ENCODE measurements at regions not wholly inside any gene's neighbourhood (a gene's known extent, or its start where the extent isn't known, plus 50 kb on each side); places are given as distances from the start of the nearest gene placed in this dataset.

DNA sequence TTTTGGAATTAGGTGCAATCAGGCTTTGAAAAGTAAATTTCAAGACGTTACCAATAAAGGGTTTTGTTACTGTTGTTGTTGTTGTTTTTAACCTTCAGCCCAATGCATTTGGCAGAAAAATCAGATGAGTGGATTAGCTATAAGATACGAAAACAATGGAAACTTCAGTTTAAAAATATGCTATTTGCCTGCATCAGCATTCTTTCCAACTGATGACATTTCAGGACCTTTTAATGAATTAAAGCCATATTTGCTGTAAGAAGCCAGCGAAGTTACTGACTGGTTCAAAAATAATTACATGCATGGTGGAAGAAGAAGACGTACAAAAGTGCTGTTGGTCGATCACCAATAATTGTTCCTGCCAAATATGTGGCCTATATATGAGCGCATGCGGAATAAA lies 639.3 kb upstream of the SOX11 start:
- Histone ChIP-seq H3K79me2 (ENCODE audit: insufficient read depth) (no peaks in the 10 kb centered on the region), H3K9me3 (ENCODE audit: low read depth) (no peaks in the 10 kb centered on the region), H3K27ac (no peak overlapping the region), H3F3A (ENCODE audit: insufficient read depth) (no peaks in the 10 kb centered on the region), H3K4me1 (ENCODE audit: insufficient read depth) (no peaks in the 10 kb centered on the region), H3K9ac (no peak overlapping the region), H3K36me3 (ENCODE audit: low read depth) (no peaks in the 10 kb centered on the region), H4K20me1 (ENCODE audit: insufficient read depth) (no peaks in the 10 kb centered on the region), H3K9me2 (ENCODE audit: insufficient read depth) (no peaks in the 10 kb centered on the region), H3K27me3 (replicated peaks; ENCODE audit: insufficient read depth) (no peaks in the 10 kb centered on the region), H3K4me3 (no peak overlapping the region), H3K4me2 (ENCODE audit: unreplicated experiment) (no peak overlapping the region), H2AFZ (no peak overlapping the region)
- DNase-seq = no peak
- WGBS, 2 experiments (ENCODE audit: low coverage in 1 of 2, low lambda C conversion rate in 2 of 2, missing lambda C conversion rate in 2 of 2) = 18 to 22% methylated on average over 7 of the region's 7 CpGs
- in situ Hi-C loops (cut with MboI) = no loop called here
- TF ChIP-seq EZH2 (IDR thresholded peaks at IDR 0.05; ENCODE audit: insufficient read depth, poor library complexity, severe bottlenecking) = no peak
- no peak for TF ChIP-seq EZH2phosphoT487 (IDR thresholded peaks at IDR 0.05; ENCODE audit: insufficient read depth, low read depth)

DNA sequence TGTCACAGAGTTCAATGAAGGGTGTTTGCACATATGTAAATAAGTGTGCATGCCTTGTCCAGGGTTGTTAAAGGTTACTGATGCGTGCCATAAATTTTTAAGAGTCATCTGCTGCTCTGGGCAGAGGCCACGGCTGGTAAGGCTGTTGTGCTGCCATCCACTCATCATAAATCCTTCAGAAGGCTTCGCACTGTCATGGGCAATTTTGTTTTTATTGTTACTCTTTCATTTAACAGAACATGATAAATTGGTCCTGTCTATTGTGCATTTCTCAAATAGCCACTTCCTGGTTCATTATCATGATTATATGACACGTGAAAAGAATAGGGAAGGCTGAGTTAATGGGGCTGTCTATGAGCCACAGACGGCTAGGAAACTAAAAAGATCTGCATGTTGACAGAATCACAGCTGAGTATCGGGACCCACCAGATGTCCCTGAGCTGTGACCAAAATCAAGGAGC lies 634.3 kb upstream of the SOX11 start:
- H3K27me3 ChIP-seq (replicated peaks; ENCODE audit: insufficient read depth) = no peaks in the 10 kb centered on the region
- no peaks in the 10 kb centered on the region for H3K79me2 ChIP-seq (ENCODE audit: insufficient read depth)
- H3K4me1 ChIP-seq (ENCODE audit: insufficient read depth) = no peaks in the 10 kb centered on the region
- H3K9ac ChIP-seq = no peak overlapping the region
- H3K9me2 ChIP-seq (ENCODE audit: insufficient read depth) = no peaks in the 10 kb centered on the region
- 10% methylated on average over 6 of the region's 6 CpGs for WGBS, 2 experiments (ENCODE audit: low coverage in 1 of 2, low lambda C conversion rate in 2 of 2, missing lambda C conversion rate in 2 of 2)
- no peak overlapping the region for H3K4me3 ChIP-seq
- in situ Hi-C loops (cut with MboI) = no loop called here
- DNase-seq = no peak
- no peaks in the 10 kb centered on the region for H4K20me1 ChIP-seq (ENCODE audit: insufficient read depth)
- TF ChIP-seq EZH2 (IDR thresholded peaks at IDR 0.05; ENCODE audit: insufficient read depth, poor library complexity, severe bottlenecking) (no peak), EZH2phosphoT487 (IDR thresholded peaks at IDR 0.05; ENCODE audit: insufficient read depth, low read depth) (no peak)
- no peak overlapping the region for H2AFZ ChIP-seq
- H3K9me3 ChIP-seq (ENCODE audit: low read depth) = no peaks in the 10 kb centered on the region
- no peaks in the 10 kb centered on the region for H3K36me3 ChIP-seq (ENCODE audit: low read depth)
- no peak overlapping the region for H3K4me2 ChIP-seq (ENCODE audit: unreplicated experiment)
- no peaks in the 10 kb centered on the region for H3F3A ChIP-seq (ENCODE audit: insufficient read depth)
- H3K27ac ChIP-seq = no peak overlapping the region

DNA sequence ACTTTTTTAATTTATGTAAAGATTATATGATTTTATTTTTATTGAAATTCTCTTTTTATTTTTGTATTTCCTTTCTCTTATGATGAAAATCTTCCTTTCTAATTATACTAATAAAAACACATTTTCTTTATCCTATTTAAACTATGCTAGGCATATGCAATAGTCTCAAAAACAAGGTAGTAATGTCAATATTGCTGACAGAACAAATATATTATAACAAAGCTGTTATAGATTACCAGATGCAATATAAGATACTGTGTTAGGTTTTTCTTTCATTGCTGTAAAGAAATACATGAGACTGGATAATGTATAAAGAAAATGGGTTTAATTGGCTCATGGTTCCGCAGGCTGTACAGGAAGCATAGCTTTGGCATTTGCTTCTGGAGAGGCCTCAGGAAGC lies 631.2 kb upstream of the SOX11 start:
- Histone ChIP-seq H3K4me3 (no peak overlapping the region), H3K9me2 (ENCODE audit: insufficient read depth) (no peaks in the 10 kb centered on the region), H3K79me2 (ENCODE audit: insufficient read depth) (no peaks in the 10 kb centered on the region), H4K20me1 (ENCODE audit: insufficient read depth) (no peaks in the 10 kb centered on the region), H3K9ac (no peak overlapping the region), H3K27me3 (replicated peaks; ENCODE audit: insufficient read depth) (no peaks in the 10 kb centered on the region), H3K4me1 (ENCODE audit: insufficient read depth) (no peaks in the 10 kb centered on the region), H2AFZ (no peak overlapping the region), H3K27ac (no peak overlapping the region), H3K9me3 (ENCODE audit: low read depth) (no peaks in the 10 kb centered on the region), H3K4me2 (ENCODE audit: unreplicated experiment) (no peak overlapping the region), H3F3A (ENCODE audit: insufficient read depth) (no peaks in the 10 kb centered on the region), H3K36me3 (ENCODE audit: low read depth) (no peaks in the 10 kb centered on the region)
- DNase-seq = no peak
- TF ChIP-seq EZH2phosphoT487 (IDR thresholded peaks at IDR 0.05; ENCODE audit: insufficient read depth, low read depth) (no peak), EZH2 (IDR thresholded peaks at IDR 0.05; ENCODE audit: insufficient read depth, poor library complexity, severe bottlenecking) (no peak)
- in situ Hi-C loops (cut with MboI) = no loop called here
- 23 to 29% methylated on average over 1 of the region's 1 CpG for WGBS, 2 experiments (ENCODE audit: low coverage in 1 of 2, low lambda C conversion rate in 2 of 2, missing lambda C conversion rate in 2 of 2)

DNA sequence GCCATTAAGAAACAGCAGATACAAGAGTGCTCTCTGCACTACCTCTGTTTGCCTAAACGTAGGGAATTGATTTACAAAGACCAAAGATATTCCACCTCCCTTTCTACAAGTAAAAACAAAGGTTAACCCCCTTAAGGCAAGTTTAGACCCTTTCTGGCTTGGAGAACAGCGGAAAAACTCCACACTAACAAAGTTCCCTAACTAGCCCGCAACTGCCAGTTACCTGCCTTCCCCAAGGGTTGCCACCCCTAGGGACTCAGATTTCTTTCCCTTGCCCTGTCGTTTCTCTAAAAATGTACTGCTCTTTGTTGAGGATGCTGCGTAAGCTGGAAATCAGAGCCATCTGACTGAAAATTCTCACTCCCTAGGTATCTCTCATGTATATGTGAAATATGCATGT lies 627.5 kb upstream of the SOX11 start:
- no peak overlapping the region for H3K27ac ChIP-seq
- DNase-seq = no peak
- H4K20me1 ChIP-seq (ENCODE audit: insufficient read depth) = no peaks in the 10 kb centered on the region
- H3K4me2 ChIP-seq (ENCODE audit: unreplicated experiment) = no peak overlapping the region
- in situ Hi-C loops (cut with MboI) = no loop called here
- H3K79me2 ChIP-seq (ENCODE audit: insufficient read depth) = no peaks in the 10 kb centered on the region
- H3K36me3 ChIP-seq (ENCODE audit: low read depth) = no peaks in the 10 kb centered on the region
- no peaks in the 10 kb centered on the region for H3K9me3 ChIP-seq (ENCODE audit: low read depth)
- no peak overlapping the region for H3K9ac ChIP-seq
- no peak overlapping the region for H2AFZ ChIP-seq
- H3K9me2 ChIP-seq (ENCODE audit: insufficient read depth) = no peaks in the 10 kb centered on the region
- no peaks in the 10 kb centered on the region for H3F3A ChIP-seq (ENCODE audit: insufficient read depth)
- no peaks in the 10 kb centered on the region for H3K4me1 ChIP-seq (ENCODE audit: insufficient read depth)
- H3K27me3 ChIP-seq (replicated peaks; ENCODE audit: insufficient read depth) = no peaks in the 10 kb centered on the region
- no peak overlapping the region for H3K4me3 ChIP-seq
- WGBS, 2 experiments (ENCODE audit: low coverage in 1 of 2, low lambda C conversion rate in 2 of 2, missing lambda C conversion rate in 2 of 2) = 10 to 15% methylated on average over 5 of the region's 5 CpGs
- TF ChIP-seq EZH2 (IDR thresholded peaks at IDR 0.05; ENCODE audit: insufficient read depth, poor library complexity, severe bottlenecking) (no peak), EZH2phosphoT487 (IDR thresholded peaks at IDR 0.05; ENCODE audit: insufficient read depth, low read depth) (no peak)

DNA sequence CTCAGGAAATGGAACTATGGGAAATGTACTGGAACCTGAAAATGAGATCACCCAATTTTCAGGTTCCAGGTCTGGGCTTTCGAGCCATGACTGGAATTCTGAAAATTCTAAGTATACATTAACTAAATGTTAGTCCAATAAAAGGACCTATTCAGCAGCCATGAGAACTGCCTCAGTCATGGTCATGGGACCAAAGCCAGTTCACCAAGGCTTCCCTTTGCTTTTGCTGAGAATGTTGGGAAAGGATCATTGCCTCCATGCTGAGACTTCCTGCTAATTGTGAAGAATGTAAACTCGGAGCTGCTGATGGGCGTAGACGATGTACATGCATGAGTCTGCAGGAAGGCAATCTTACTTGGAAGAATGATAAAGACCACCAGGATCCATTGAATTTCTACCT lies 624.4 kb upstream of the SOX11 start:
- Histone ChIP-seq H3K4me3 (no peak overlapping the region), H3K9me2 (ENCODE audit: insufficient read depth) (no peaks in the 10 kb centered on the region), H2AFZ (no peak overlapping the region), H3K9me3 (ENCODE audit: low read depth) (no peaks in the 10 kb centered on the region), H3K4me2 (ENCODE audit: unreplicated experiment) (no peak overlapping the region), H3K9ac (no peak overlapping the region), H3K27ac (no peak overlapping the region), H3F3A (ENCODE audit: insufficient read depth) (no peaks in the 10 kb centered on the region), H3K4me1 (ENCODE audit: insufficient read depth) (no peaks in the 10 kb centered on the region), H3K36me3 (ENCODE audit: low read depth) (no peaks in the 10 kb centered on the region), H3K27me3 (replicated peaks; ENCODE audit: insufficient read depth) (no peaks in the 10 kb centered on the region), H4K20me1 (ENCODE audit: insufficient read depth) (no peaks in the 10 kb centered on the region), H3K79me2 (ENCODE audit: insufficient read depth) (no peaks in the 10 kb centered on the region)
- 38 to 40% methylated on average over 4 of the region's 4 CpGs for WGBS, 2 experiments (ENCODE audit: low coverage in 1 of 2, low lambda C conversion rate in 2 of 2, missing lambda C conversion rate in 2 of 2)
- in situ Hi-C loops (cut with MboI) = no loop called here
- DNase-seq = no peak
- no peak for TF ChIP-seq EZH2 (IDR thresholded peaks at IDR 0.05; ENCODE audit: insufficient read depth, poor library complexity, severe bottlenecking)
- no peak for TF ChIP-seq EZH2phosphoT487 (IDR thresholded peaks at IDR 0.05; ENCODE audit: insufficient read depth, low read depth)

All from GM23248 (cell line).